ENCODE measurements at regions not wholly inside any gene's neighbourhood (a gene's known extent, or its start where the extent isn't known, plus 50 kb on each side); places are given as distances from the start of the nearest gene placed in this dataset.

- TF ChIP-seq CTCF (IDR thresholded peaks at IDR 0.05; ENCODE audit: low read depth, low read length) = no peak
- DNase-seq (ENCODE audit: extremely low read depth, low read depth) = no peak
Observed at GRCh38 chr2:120531863-120532600, 186.1 kb downstream of the INHBB start.

GRCh38 chr2:120533625-120534024, 187.7 kb downstream of the INHBB start:
- DNase-seq (ENCODE audit: extremely low read depth, low read depth) = no peak
- TF ChIP-seq CTCF (IDR thresholded peaks at IDR 0.05; ENCODE audit: low read depth, low read length) = no peak

GRCh38 chr2:120534457-120534856, 188.5 kb downstream of the INHBB start:
- DNase-seq (ENCODE audit: extremely low read depth, low read depth) = no peak
- no peak for TF ChIP-seq CTCF (IDR thresholded peaks at IDR 0.05; ENCODE audit: low read depth, low read length)

- TF ChIP-seq CTCF (IDR thresholded peaks at IDR 0.05; ENCODE audit: low read depth, low read length) = no peak
- no peak for DNase-seq (ENCODE audit: extremely low read depth, low read depth)
Observed at GRCh38 chr2:120535081-120535480, 189.1 kb downstream of the INHBB start.

GRCh38 chr2:120536141-120536540, 190.2 kb downstream of the INHBB start:
- no peak for DNase-seq (ENCODE audit: extremely low read depth, low read depth)
- no peak for TF ChIP-seq CTCF (IDR thresholded peaks at IDR 0.05; ENCODE audit: low read depth, low read length)

- TF ChIP-seq CTCF (IDR thresholded peaks at IDR 0.05; ENCODE audit: low read depth, low read length) = no peak
- DNase-seq (ENCODE audit: extremely low read depth, low read depth) = no peak
Observed at GRCh38 chr2:120538691-120539423, 192.9 kb downstream of the INHBB start.

GRCh38 chr2:120539424-120539936, 193.5 kb downstream of the INHBB start:
- TF ChIP-seq CTCF (IDR thresholded peaks at IDR 0.05; ENCODE audit: low read depth, low read length) = no peak
- no peak for DNase-seq (ENCODE audit: extremely low read depth, low read depth)

All from AG09319 (cell line).